ENCODE measurements at regions not wholly inside any gene's neighbourhood (a gene's known extent, or its start where the extent isn't known, plus 50 kb on each side); places are given as distances from the start of the nearest gene placed in this dataset.

DNA sequence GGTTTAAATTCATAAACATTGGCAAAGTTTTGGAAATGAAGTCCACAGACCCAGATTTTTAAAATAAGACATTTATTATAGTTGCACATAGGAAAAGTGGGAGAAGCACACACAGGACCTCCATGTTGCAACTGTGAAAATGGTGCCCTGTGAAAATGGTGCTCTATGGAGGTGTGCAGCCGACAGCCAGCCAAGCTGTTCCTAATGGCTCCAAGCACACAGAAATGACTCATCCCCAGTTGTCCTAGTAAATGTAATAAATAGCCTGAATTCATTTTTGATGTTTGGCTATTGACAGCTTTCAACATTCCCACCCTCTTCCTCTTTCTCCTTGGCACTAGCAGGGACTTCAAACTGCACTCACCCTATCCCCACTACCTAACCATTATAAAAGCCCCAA lies 590.9 kb downstream of the CAAP1 start:
- no peak for DNase-seq (ENCODE audit: extremely low spot score in 2 of 2)
- Histone ChIP-seq H3K36me3 (no peaks in the 10 kb centered on the region), H3K4me1 (no peaks in the 10 kb centered on the region), H3K27ac (no peak overlapping the region), H3K4me3 (no peak overlapping the region), H3K27me3 (no peaks in the 10 kb centered on the region), H3K9me3 (no peaks in the 10 kb centered on the region)
- TF ChIP-seq, protein P1, sequence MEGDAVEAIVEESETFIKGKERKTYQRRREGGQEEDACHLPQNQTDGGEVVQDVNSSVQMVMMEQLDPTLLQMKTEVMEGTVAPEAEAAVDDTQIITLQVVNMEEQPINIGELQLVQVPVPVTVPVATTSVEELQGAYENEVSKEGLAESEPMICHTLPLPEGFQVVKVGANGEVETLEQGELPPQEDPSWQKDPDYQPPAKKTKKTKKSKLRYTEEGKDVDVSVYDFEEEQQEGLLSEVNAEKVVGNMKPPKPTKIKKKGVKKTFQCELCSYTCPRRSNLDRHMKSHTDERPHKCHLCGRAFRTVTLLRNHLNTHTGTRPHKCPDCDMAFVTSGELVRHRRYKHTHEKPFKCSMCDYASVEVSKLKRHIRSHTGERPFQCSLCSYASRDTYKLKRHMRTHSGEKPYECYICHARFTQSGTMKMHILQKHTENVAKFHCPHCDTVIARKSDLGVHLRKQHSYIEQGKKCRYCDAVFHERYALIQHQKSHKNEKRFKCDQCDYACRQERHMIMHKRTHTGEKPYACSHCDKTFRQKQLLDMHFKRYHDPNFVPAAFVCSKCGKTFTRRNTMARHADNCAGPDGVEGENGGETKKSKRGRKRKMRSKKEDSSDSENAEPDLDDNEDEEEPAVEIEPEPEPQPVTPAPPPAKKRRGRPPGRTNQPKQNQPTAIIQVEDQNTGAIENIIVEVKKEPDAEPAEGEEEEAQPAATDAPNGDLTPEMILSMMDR (IDR thresholded peaks at IDR 0.05): no peak
- TF ChIP-seq POLR2AphosphoS5 (IDR thresholded peaks at IDR 0.05; ENCODE audit: insufficient read depth in 1 of 2, low read depth in 1 of 2) (no peak), POLR2A (IDR thresholded peaks at IDR 0.05) (no peak)
- intact Hi-C loops (cut with DNase I): no loop called here

DNA sequence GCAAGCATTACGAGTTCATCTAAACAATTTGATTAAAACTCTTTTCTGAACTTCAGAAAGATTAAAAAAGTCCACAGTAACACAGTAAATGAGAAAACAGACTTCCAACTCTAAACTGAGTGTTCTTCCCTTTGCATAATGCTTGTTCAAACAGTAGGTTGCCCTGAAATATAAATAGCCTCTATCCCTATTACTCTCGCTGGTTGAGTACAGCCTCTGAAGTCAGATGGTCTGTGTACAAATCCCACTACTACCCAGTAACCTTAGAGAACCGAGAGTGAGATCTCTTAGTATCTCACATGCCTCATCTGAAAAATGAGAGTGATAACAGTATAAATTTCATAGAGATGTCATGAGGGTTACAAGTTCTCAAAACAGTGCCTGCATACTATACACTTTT lies 591.6 kb downstream of the CAAP1 start:
- H3K27ac ChIP-seq: no peak overlapping the region
- intact Hi-C loops (cut with DNase I): no loop called here
- H3K4me1 ChIP-seq: no peaks in the 10 kb centered on the region
- H3K9me3 ChIP-seq: no peaks in the 10 kb centered on the region
- H3K4me3 ChIP-seq: no peak overlapping the region
- TF ChIP-seq, protein P1 (IDR thresholded peaks at IDR 0.05): no peak
- H3K36me3 ChIP-seq: no peaks in the 10 kb centered on the region
- no peaks in the 10 kb centered on the region for H3K27me3 ChIP-seq
- DNase-seq (ENCODE audit: extremely low spot score in 2 of 2): no peak

DNA sequence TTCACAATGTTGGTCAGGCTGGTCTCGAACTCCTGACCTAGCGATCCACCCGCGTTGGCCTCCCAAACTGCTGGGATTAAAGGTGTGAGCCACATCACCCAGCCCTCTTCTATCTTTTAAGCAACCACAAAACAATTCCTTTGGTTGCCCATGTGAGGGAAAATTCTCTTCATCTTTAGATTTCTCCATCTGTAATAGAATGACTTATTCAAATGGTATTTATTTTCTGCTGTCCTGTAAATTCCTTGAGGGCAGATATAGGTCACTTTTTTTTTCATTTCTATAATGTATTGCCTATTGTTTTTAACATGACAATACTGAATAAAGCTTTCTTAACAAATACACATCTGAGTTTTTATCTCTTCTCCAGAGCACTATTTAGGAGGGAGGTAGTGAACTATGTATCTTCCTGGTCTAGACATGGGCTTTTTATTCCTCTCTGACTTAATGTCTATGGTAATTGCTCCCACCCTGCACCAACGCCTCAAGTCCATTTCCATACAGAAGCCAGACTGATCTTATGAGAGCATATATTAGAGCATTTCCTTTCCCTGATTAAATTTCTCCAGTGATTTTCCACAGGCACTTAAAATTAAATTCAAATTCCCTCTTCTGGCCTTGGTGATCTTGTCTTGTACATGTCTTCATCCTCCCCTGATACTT lies 595.6 kb downstream of the CAAP1 start:
- H3K27ac ChIP-seq: no peak overlapping the region
- no peaks in the 10 kb centered on the region for H3K4me1 ChIP-seq
- intact Hi-C loops (cut with DNase I): no loop called here
- H3K9me3 ChIP-seq: no peaks in the 10 kb centered on the region
- TF ChIP-seq, protein P1 (IDR thresholded peaks at IDR 0.05): no peak
- TF ChIP-seq POLR2AphosphoS5 (IDR thresholded peaks at IDR 0.05; ENCODE audit: insufficient read depth in 1 of 2, low read depth in 1 of 2): no peak
- TF ChIP-seq POLR2A (IDR thresholded peaks at IDR 0.05): no peak
- no peak overlapping the region for H3K4me3 ChIP-seq
- H3K36me3 ChIP-seq: no peaks in the 10 kb centered on the region
- no peak for DNase-seq (ENCODE audit: extremely low spot score in 2 of 2)
- no peaks in the 10 kb centered on the region for H3K27me3 ChIP-seq

DNA sequence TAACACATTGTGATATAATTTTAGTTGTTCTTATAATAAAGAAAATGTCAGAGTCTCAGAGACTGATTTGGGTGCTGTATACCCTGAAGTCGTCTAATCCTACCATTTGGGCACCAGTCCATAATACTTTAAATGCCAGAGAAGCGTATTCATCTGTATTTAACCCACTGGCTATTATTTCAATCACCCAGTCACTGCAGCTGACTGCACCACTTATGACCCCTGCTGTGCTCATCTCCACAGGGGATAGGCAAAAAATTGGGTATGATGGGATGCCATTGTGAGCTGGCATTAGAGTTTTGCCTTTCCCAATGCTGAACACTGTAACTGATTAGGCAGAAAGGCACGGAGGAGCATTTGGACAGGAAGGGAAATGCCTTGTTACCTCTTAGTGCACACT lies 599.7 kb downstream of the CAAP1 start:
- TF ChIP-seq POLR2A (IDR thresholded peaks at IDR 0.05) (no peak), POLR2AphosphoS5 (IDR thresholded peaks at IDR 0.05; ENCODE audit: insufficient read depth in 1 of 2, low read depth in 1 of 2) (no peak)
- TF ChIP-seq, protein P1 (IDR thresholded peaks at IDR 0.05): no peak
- H3K27ac ChIP-seq: no peak overlapping the region
- no peak overlapping the region for H3K4me3 ChIP-seq
- DNase-seq (ENCODE audit: extremely low spot score in 2 of 2): no peak
- H3K9me3 ChIP-seq: no peaks in the 10 kb centered on the region
- intact Hi-C loops (cut with DNase I): no loop called here
- no peaks in the 10 kb centered on the region for H3K4me1 ChIP-seq
- no peaks in the 10 kb centered on the region for H3K27me3 ChIP-seq
- H3K36me3 ChIP-seq: no peaks in the 10 kb centered on the region

DNA sequence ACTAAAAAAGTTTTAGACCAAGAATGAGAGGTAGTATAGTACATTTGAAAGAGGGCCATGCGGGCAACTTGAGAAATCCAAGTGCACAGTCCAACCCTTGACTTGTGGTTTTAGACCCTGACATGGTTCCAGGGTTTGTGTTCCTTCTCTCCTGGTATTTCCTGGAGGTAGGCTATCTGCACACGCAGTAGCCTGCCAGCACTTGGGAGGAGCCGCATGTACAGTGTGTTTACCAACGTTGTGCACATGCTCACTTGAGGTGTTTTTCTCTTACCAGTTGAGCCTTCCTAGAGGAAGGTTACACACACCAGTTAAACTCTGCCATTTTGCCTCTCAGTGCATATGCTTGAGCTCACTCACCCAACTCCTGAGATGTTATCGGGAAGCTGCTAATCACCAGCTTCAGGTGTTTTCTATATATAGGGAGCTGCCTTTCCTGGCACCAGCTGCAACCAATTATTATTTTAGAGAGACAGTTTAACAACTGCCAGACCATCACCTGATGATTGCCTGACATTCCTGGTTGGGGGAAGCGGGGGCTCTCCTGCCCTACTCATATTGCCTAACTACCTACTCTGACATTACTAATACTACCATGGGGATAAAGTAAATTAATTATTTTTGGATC lies 593.4 kb upstream of the TUSC1 start:
- TF ChIP-seq POLR2A (IDR thresholded peaks at IDR 0.05) (no peak), POLR2AphosphoS5 (IDR thresholded peaks at IDR 0.05; ENCODE audit: insufficient read depth in 1 of 2, low read depth in 1 of 2) (no peak)
- TF ChIP-seq, protein P1 (IDR thresholded peaks at IDR 0.05): no peak
- intact Hi-C loops (cut with DNase I): no loop called here
- Histone ChIP-seq H3K4me1 (no peaks in the 10 kb centered on the region), H3K36me3 (no peaks in the 10 kb centered on the region), H3K4me3 (no peak overlapping the region), H3K27ac (no peak overlapping the region), H3K9me3 (no peaks in the 10 kb centered on the region), H3K27me3 (no peaks in the 10 kb centered on the region)
- DNase-seq (ENCODE audit: extremely low spot score in 2 of 2): no peak
